DLD1 (cell line): ENCODE measurements at regions not wholly inside any gene's neighbourhood (a gene's known extent, or its start where the extent isn't known, plus 50 kb on each side); places are given as distances from the start of the nearest gene placed in this dataset.

Experiments
- in situ Hi-C: cut with HindIII; loops from 2 replicates; pipeline ENCODE4 v1.10.0; 2017; ENCODE audit warnings: low sequenced_read_pairs

- in situ Hi-C loops: no loop called here
These were observed 1381.5 kb upstream of the CELF2 start for GRCh38 chr10:9636216-9636615.

DNA sequence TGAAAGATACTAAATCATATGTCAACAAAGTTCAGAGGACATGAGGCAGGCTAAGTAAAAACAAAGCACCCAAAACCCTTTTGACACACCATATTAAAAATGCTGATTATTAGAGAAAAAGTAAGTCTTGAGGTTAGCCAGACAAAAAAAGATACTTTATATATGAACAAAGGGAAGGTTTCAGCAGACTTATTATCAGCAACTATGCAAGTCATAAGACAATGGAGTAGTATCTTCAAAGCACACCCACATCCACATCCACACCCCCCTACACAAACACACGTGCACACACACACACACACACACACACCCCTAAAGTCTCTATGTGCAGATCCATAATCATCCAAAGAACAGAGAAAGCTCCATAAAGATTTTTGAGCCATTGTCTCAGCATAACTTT lies 1373.9 kb upstream of the CELF2 start:
- in situ Hi-C loops: no loop called here

GRCh38 chr10:9645404-9645803 lies 1372.3 kb upstream of the CELF2 start:
- in situ Hi-C loops: no loop called here

DNA sequence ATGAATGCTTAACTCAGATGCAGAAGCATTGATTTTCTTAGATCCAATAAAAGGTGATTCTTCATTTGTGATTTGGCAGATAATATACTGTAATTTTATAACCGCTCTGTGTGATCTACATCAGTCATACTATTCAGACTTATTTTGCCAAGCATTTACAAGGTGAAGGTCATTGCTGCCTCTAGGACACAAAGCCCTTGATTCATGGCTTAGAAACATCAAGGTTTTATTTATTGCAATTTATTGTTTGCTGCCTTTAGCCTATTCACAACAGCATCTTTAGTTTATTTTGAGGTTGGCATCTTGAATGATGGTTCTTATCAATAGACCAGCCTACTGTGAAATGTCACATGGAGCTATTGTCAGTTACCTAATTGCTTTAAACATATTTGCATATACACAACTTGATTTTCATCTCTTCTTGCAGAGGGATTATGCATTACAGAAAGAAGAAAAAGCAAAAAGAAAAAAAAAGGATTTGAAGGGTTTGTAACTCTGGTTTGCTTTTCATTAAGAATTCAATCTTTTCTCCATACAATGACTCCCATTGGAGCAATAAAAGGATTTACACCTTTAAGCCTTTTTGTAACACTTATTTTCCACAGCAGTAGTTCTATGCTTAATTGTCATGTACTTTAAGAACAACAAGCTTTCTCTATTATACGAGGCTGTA lies 1371.6 kb upstream of the CELF2 start:
- in situ Hi-C loops: no loop called here

GRCh38 chr10:9654261-9654660 lies 1363.4 kb upstream of the CELF2 start:
- in situ Hi-C loops: no loop called here

DNA sequence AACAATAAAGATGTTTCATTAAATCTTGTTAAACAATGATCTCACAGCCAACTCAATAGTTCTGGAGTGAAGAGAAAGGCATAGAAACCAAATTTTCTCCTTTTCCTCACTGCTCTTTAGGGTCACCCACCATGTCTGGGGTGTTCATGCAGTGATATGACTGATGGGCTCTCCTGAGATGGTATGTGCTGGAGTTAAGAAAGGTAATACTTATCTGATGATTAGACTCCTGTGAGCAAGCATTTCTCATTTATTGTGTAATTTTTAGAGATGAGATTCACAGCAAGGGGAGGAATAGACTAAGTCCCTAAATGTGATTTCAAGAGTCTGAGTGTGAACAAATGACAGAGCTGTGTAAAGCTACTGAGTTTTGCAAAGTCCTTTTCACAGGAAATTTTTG lies 1361.3 kb upstream of the CELF2 start:
- in situ Hi-C loops: no loop called here

DNA sequence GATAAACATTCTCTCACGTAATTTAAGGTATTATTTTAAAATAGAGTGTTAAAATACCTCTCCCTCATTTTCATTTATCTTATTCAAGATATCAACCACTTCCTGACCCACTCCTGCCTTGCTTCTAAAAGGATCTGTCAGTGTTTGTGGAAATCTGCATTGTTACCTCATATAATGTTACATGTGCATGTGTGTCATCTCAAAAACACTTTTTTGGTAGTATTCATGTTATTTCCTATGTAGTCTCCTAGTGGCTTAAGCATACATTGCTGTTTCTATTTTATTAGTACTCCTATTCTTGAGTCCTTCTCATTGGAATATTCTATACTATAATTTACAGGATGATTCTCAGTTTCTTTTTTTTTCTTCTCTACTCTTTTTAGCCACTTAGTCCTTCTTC lies 1360.7 kb upstream of the CELF2 start:
- in situ Hi-C loops: no loop called here

DNA sequence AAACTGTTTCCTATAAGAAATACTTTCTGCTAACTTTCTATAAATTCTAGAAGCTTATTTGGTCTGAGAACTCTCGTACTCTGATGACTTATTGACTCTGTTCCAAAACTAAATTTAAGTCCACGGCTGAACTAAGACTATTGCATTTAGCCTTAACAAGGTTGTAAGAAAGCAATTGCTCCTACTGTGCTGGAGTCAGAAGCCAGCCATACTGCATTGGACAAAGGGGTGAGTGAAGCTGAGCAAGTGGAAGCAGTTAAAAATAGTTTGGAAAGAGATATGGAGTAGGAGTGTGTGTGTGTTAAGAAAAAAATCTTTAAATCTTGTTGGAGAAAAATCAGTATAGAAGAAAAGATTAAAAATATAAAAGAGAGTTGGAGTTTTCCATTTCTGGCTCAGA lies 1360.1 kb upstream of the CELF2 start:
- in situ Hi-C loops: no loop called here

DNA sequence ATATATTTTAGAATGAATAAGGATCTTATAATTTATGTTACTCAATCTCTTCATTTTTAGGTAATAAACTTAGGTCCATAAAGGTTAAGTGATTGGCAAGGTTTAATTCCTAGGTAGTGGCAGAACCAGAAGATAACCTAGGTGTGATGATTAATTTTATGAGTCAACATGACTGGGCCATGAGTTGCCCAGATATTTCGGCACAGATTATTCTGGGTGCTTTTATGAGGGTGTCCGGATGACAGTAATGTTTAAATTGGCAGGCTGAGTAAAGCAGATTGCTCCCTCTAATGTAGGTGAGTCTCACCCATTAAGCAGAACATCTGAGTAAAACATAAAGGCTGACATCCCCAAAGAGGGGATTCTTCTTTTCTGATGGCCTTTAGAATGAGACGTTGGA lies 1349.3 kb upstream of the CELF2 start:
- in situ Hi-C loops: no loop called here

DNA sequence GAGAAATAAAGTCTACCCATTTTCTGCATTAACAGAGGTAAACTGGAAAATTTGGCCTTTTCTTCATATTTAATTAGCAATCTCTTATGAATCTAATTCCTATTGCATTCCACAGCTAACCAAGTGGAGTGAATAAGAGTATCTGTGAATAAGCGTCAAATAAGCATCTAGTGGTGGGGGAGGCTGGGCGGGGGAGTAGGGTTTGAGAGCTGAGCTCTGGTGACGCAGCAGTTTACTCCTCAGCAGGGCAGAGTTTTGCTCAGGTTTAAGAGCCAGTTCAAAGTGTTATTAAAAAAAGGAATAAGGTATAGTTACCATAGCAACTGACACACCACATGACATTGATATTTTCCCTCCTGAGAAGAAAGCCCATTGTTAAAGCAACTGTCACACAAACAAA lies 1346.8 kb upstream of the CELF2 start:
- in situ Hi-C loops: no loop called here

DNA sequence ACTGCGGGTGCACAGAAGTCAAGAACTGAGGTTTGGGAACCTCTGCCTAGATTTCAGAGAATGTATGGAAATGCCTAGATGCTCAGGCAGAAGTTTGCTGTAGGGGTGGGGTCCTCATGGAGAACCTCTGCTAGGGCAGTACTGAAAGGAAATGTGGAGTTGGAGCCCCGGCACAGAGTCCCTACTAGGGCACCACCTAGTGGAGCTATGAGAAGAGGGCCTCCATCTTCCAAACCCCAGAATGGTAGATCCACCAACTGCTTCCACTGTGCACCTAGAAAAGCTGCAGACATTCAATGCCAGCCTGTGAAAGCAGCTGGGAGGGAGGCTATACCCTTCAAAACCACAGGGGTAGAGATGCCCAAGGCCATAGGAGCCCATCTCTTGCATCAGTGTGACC lies 1336.0 kb upstream of the CELF2 start:
- in situ Hi-C loops: no loop called here

- in situ Hi-C loops: no loop called here
These were observed 1334.9 kb upstream of the CELF2 start for GRCh38 chr10:9682802-9683201.

DNA sequence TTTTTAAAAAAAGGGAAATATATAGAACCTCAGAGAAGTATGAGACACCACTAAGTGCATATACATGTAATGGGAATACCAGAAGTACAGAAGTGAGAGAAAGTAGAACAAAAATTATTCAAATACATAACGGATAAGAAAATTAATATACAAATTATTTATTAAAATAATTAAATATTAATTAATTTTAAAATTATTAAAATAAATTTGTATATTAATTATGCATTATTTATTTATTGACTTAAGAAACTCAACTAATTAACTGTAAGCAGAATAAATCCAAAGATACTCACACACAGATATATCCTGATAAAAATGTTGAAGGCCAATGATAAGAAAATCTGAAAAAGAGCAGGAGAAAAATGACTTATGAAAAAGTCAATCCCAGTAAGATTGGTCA lies 1333.5 kb upstream of the CELF2 start:
- in situ Hi-C loops: no loop called here

- in situ Hi-C loops: no loop called here
These were observed 1332.1 kb upstream of the CELF2 start for GRCh38 chr10:9685596-9685995.

DNA sequence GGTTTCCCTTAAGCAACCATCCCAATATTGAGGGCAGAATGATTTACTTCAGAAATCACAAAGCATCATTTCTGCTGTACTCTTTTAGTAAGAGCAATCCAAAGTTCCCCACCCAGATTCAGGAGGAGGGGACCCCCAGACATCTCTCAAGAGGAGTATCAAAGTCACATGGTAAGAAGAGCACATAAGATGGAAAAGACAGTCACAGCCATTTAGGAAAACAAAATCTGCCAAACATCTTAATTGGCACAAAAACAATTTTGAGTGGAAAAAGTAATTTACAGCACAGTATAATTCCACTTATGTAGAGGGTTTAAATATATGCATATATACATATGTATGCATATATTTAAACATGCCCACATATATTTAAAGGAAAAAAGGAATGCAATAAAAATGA lies 1329.0 kb upstream of the CELF2 start:
- in situ Hi-C loops: no loop called here

DNA sequence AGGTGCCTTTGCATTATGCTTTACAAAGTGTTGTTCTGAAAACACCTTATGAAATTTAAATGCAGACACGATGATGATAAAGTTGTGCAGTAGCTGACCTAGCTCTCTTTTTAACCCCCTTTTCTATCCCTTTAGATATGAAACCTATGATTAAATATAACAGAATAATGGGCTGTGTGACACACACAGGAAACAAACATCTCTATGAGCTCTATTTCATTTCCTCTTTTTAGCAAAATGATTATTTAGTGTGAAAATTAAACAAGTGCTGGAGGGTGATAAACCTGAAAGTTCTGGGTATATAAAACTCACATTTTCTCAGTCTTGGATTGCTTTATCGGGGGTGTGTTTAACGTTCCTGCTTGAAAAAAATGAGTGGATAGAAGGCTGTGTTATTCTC lies 1310.5 kb upstream of the CELF2 start:
- in situ Hi-C loops: no loop called here

DNA sequence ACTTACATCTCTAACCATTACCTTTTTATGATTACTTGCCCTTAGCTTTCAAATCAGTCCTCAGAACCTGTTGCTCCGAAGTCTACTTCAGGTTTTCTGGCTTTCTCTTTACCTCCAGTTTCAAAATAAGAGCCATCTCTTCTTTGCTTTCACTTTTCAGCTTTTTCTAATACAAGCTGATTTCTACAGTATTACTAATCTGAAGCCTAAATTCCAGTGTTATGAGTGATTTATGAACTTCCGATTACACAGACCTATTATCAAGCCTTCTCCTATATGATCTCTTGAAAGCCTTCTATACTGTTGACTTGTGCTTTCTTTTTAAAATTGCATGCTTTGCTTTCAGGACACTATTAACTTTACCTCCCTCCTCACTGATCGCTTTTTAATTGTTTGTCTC lies 1307.8 kb upstream of the CELF2 start:
- in situ Hi-C loops: no loop called here

DNA sequence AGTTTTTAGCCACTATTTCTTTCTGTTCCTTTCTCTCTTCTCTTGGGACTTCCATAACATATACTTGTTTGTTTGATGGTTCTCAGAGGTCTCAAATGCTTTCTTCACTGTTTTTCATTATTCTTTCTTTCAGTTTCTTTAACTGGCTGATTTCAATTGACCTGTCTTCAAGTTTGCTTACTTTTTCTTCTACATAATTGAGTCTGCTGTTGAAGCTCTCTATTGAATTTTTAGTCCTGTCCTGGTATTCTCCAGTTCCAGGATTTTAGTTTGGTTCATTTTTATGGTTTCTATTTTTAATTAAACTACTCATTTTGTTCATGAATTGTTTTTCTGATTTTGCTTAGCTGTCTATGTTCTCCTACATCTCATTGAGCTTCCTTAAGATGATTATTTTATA lies 1305.3 kb upstream of the CELF2 start:
- in situ Hi-C loops: no loop called here

- in situ Hi-C loops: no loop called here
These were observed 1298.4 kb upstream of the CELF2 start for GRCh38 chr10:9719246-9719645.

- in situ Hi-C loops: no loop called here
These were observed 1283.9 kb upstream of the CELF2 start for GRCh38 chr10:9733766-9734165.

GRCh38 chr10:9734218-9734617 lies 1283.5 kb upstream of the CELF2 start:
- in situ Hi-C loops: no loop called here

- in situ Hi-C loops: no loop called here
These were observed 1281.9 kb upstream of the CELF2 start for GRCh38 chr10:9735731-9736130.

GRCh38 chr10:9743639-9744038 lies 1274.0 kb upstream of the CELF2 start:
- in situ Hi-C loops: no loop called here
